Ishikawa (cell line): ENCODE measurements at regions not wholly inside any gene's neighbourhood (a gene's known extent, or its start where the extent isn't known, plus 50 kb on each side); places are given as distances from the start of the nearest gene placed in this dataset.

Source experiments
- CEBPB ChIP-seq: IDR thresholded peaks from 2 replicates; pipeline ENCODE4 v1.6.1; 2012
- EGR1 ChIP-seq: IDR thresholded peaks from 2 replicates; pipeline ENCODE4 v1.6.1; 2012
- EP300 ChIP-seq: IDR thresholded peaks from 2 replicates; pipeline ENCODE4 v1.6.1; 2012; ENCODE audit warnings: borderline replicate concordance
- RAD21 ChIP-seq: IDR thresholded peaks from 2 replicates; pipeline ENCODE4 v1.6.1; 2012; ENCODE audit warnings: low read depth
- TAF1 ChIP-seq: IDR thresholded peaks from 2 replicates; pipeline ENCODE4 v1.6.1; 2012; ENCODE audit warnings: low read depth, mild to moderate bottlenecking
- TCF12 ChIP-seq: IDR thresholded peaks from 2 replicates; pipeline ENCODE4 v1.6.1; 2012; ENCODE audit warnings: low read depth
- TEAD4 ChIP-seq: IDR thresholded peaks from 2 replicates; pipeline ENCODE4 v1.6.1; 2012
- YY1 ChIP-seq: IDR thresholded peaks from 2 replicates; pipeline ENCODE4 v1.6.1; 2012; ENCODE audit warnings: low read depth
- TF ChIP-seq, protein P1 (sequence below): IDR thresholded peaks from 2 replicates; pipeline ENCODE4 v1.6.1; 2012

DNA sequence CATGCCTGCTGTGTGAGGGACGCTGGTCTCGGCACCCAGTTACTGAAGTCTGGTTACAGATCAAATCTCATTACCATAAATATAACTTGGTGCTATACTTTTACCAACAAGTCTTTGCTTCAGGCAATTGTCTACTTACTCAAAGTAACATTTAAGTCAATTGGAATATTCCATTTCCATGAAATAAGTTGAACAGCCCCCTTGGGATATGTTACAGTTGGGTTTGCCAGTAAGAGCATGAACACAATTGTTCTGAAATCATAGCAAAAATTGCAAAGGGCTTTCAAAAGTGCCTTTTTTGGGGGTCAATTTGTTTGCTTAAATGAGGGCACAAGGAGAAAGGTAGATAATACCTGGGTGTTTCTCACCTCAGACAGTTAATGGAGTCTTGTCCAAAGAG lies 170.9 kb upstream of the EXOC2 start:
- TF ChIP-seq YY1 (no peak), RAD21 (no peak), TCF12 (no peak), EP300 (no peak), TAF1 (no peak), TEAD4 (no peak), CEBPB (no peak), EGR1 (no peak)
- TF ChIP-seq, protein P1, sequence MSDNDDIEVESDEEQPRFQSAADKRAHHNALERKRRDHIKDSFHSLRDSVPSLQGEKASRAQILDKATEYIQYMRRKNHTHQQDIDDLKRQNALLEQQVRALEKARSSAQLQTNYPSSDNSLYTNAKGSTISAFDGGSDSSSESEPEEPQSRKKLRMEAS: no peak
